Activated B cell treated with CpG ODN at 0.5 μM for 24 hours (primary cell): ENCODE measurements at regions not wholly inside any gene's neighbourhood (a gene's known extent, or its start where the extent isn't known, plus 50 kb on each side); places are given as distances from the start of the nearest gene placed in this dataset.

Experiments
- ATAC-seq: fragments of 200-7000 bp; cut with Tn5 transposase; one replicate; pipeline ENCODE4 v1.10.0; 2021; ENCODE audit warnings: low read depth, mild to moderate bottlenecking, moderate library complexity
- CTCF ChIA-PET: fragments of 350-600 bp; sonication (Branson Sonifier 250); formaldehyde crosslinking; loops from one replicate; lab custom pipeline; 2021; ENCODE audit warnings: antibody characterized with exemption; lab: Charles Lee
- POLR2A ChIA-PET: fragments of 350-600 bp; sonication (Branson Sonifier 250); formaldehyde crosslinking; loops from one replicate; lab custom pipeline; 2021; ENCODE audit warnings: antibody characterized with exemption; lab: Charles Lee
- DNase-seq: peaks from one replicate; pipeline ENCODE4 v3.0.0; 2022
- H3K27ac Mint-ChIP-seq: one replicate; pipeline ENCODE4 v1.8.0; 2020; ENCODE audit warnings: mixed read lengths
- H3K27me3 Mint-ChIP-seq: one replicate; pipeline ENCODE4 v1.8.0; 2021; ENCODE audit warnings: mixed read lengths
- H3K36me3 Mint-ChIP-seq: one replicate; pipeline ENCODE4 v1.8.0; 2021; ENCODE audit warnings: low read depth, mixed read lengths
- H3K4me1 Mint-ChIP-seq: one replicate; pipeline ENCODE4 v1.8.0; 2021; ENCODE audit warnings: mixed read lengths
- H3K4me3 Mint-ChIP-seq: one replicate; pipeline ENCODE4 v1.8.0; 2020; ENCODE audit warnings: mild to moderate bottlenecking, mixed read lengths
- H3K9me3 Mint-ChIP-seq: one replicate; pipeline ENCODE4 v1.8.0; 2020; ENCODE audit warnings: mixed read lengths
- intact Hi-C: fragments of 100-400 bp; cut with micrococcal nuclease; formaldehyde crosslinking; loops from one replicate; pipeline ENCODE4 v1.15.1; 2024
- TF ChIP-seq, protein P1 (sequence below): fragments of 200-600 bp; IDR thresholded peaks from one replicate; pipeline ENCODE4 v1.8.0; 2022; ENCODE audit warnings: antibody characterized with exemption, mild to moderate bottlenecking

DNA sequence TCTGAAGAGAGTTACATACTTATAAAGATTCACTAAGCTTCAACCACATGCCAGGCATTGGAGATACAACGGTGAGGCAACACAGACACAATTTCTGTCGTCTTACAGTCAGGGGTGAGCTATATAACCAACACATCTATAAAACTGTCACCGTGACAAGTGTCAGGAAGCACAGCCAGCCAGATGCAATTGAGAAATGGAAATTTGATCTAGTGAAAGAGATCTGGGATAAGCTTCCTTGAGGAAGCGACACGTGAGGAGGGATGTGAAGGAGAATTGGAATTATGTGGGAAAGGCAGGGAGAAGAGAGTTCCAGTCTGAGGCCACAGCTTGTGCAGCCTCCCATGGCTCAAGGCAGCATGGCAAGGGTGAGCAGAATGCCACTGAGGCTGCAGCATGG lies 50.9 kb upstream of the ZNF354B start:
- POLR2A ChIA-PET = no interaction called here
- Mint-ChIP-seq H3K4me3 (no peak overlapping the region), H3K27me3 (no peaks in the 10 kb centered on the region), H3K4me1 (no peaks in the 10 kb centered on the region), H3K27ac (no peak overlapping the region), H3K36me3 (no peaks in the 10 kb centered on the region), H3K9me3 (no peaks in the 10 kb centered on the region)
- no peak for ATAC-seq
- intact Hi-C loops = no loop called here
- no peak for DNase-seq
- TF ChIP-seq, protein P1, sequence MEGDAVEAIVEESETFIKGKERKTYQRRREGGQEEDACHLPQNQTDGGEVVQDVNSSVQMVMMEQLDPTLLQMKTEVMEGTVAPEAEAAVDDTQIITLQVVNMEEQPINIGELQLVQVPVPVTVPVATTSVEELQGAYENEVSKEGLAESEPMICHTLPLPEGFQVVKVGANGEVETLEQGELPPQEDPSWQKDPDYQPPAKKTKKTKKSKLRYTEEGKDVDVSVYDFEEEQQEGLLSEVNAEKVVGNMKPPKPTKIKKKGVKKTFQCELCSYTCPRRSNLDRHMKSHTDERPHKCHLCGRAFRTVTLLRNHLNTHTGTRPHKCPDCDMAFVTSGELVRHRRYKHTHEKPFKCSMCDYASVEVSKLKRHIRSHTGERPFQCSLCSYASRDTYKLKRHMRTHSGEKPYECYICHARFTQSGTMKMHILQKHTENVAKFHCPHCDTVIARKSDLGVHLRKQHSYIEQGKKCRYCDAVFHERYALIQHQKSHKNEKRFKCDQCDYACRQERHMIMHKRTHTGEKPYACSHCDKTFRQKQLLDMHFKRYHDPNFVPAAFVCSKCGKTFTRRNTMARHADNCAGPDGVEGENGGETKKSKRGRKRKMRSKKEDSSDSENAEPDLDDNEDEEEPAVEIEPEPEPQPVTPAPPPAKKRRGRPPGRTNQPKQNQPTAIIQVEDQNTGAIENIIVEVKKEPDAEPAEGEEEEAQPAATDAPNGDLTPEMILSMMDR = no peak
- CTCF ChIA-PET = no interaction called here

DNA sequence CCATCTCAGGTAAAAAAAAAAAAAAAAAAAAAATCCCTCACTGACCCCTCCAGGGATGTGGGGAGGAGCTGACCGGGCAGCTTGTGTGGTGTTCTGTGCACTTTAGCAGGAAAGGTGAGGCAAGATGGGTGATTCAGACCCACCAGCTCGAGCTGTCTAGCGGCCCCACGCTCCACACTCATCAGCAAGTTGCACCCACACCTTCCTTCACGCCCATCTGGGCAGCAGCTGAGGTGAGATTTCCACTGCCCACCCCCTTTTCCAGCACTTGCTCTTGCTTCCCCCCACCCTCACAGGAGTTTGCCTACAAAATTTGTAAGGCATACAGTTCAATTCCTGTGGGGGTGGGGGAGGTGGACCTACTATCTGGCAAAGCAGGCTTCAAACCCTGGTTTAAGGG lies 58.7 kb upstream of the ZNF354B start:
- Mint-ChIP-seq H3K4me3 (no peak overlapping the region), H3K36me3 (no peaks in the 10 kb centered on the region), H3K27me3 (peaks cover 2% of the 10 kb centered on the region), H3K4me1 (no peaks in the 10 kb centered on the region), H3K27ac (no peak overlapping the region), H3K9me3 (peaks cover 8% of the 10 kb centered on the region)
- ATAC-seq (no peak), DNase-seq (no peak)
- CTCF ChIA-PET = no interaction called here
- POLR2A ChIA-PET = interaction anchor here (0.6 kb wide), 1 partner anchor 475 kb away, joined by 3 read pairs; no protein-coding TSS in a partner anchor
- intact Hi-C loops = no loop called here
- TF ChIP-seq, protein P1 = no peak

DNA sequence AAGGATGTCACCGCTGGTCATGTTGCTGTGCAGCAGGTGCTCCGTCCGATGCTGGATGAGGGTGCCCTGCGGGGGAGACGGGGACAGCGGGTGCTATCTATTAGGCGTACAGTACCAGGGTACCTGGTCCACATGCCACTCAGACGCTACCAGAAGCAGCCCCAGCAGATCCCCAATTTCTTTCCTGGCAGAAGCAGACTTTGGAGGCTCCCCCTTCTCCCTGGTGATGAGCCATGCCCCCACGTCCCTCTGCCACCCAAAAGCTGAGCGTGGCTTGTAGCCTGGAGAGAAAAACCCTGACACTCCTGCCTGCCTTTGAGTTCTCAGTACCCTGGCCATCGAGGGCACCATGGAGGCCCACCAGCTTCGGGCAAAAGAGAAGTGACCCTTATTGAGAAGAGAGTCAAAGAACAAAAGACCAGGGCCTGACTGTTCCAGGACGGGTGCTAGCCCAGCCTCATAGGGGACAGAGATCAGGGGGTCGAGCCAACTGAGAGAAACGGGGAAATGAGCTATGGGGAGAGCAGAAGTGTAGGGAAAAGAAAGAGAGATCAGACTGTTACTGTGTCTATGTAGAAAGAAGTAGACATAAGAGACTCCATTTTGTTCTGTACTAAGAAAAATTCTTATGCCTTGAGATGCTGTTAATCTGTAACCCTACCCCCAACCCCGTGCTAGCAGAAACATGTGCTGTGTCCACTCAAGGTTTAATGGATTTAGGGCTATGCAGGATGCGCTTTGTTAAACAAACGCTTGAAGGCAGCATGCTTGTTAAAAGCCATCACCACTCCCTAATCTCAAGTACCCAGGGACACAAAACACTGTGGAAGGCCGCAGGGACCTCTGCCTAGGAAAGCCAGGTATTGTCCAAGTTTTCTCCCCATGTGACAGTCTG lies 62.0 kb upstream of the ZNF354B start:
- POLR2A ChIA-PET = no interaction called here
- TF ChIP-seq, protein P1 = no peak
- DNase-seq (no peak), ATAC-seq (no peak)
- CTCF ChIA-PET = no interaction called here
- Mint-ChIP-seq H3K27ac (no peak overlapping the region), H3K9me3 (peaks cover 8% of the 10 kb centered on the region), H3K36me3 (no peaks in the 10 kb centered on the region), H3K4me3 (no peak overlapping the region), H3K27me3 (peaks cover 2% of the 10 kb centered on the region), H3K4me1 (no peaks in the 10 kb centered on the region)
- intact Hi-C loops = no loop called here

DNA sequence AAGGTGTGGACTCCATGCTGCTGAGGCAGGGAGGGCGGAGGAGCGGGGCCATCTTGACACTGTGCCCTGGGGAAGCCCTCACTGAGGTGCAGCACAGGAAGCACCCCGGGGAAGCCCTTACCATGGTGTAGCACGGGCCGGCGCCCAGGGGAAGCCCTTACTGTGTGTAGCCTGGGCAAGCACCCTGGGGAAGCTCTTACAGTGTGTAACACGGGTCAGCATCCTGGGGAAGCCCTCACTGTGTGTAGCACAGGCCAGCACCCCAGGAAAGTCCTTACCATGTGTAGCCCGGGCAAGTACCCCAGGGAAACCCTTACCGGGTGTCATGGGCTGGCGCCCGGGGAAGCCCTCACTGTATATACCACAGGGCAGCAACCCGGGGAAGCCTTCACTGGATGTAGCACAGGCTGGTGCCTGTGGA lies 62.6 kb upstream of the ZNF354B start:
- peaks cover 2% of the 10 kb centered on the region for H3K27me3 Mint-ChIP-seq
- ChIA-PET POLR2A (no interaction called here), CTCF (no interaction called here)
- H3K4me3 Mint-ChIP-seq = no peak overlapping the region
- DNase-seq (no peak), ATAC-seq (no peak)
- H3K36me3 Mint-ChIP-seq = no peaks in the 10 kb centered on the region
- TF ChIP-seq, protein P1 = no peak
- intact Hi-C loops = no loop called here
- no peak overlapping the region for H3K27ac Mint-ChIP-seq
- peaks cover 7% of the 10 kb centered on the region for H3K9me3 Mint-ChIP-seq
- no peaks in the 10 kb centered on the region for H3K4me1 Mint-ChIP-seq

DNA sequence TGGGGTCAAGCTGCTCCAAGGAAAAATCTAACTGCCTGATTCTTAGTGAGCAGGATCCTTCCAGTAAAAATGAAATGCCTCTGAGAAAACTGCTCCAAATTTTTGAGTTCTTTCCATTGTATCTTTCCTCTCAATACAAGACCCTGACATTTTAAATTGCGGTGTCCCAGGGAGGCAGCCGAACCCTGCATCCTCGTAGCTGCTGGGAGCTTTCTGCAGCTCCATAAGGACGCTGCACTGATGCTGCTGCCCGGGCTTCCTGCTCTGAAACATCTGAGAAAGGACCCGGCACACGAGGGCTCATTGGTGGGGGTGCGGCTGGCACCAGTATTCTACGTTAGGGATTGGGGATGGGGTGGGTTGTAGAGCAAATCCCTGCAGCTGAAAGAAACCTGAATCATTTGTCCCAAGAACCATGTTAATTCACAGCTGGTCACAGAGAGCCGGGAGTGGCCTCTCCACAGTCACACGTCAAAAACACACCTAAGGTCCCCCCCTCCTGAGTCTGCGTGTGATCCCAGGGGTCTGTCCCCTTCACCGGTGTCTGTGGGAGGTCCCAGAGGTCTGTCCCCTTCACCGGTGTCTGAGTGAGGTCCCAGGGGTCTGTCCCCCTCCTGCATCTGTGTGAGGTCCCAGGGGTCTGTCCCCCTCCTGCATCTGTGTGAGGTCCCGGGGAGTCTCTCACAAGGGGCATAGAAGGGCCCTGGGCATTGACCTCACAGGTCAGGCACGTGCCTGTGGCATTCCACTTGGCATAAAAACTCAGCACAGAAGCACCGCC lies 63.4 kb upstream of the ZNF354B start:
- ATAC-seq (no peak), DNase-seq (no peak)
- no peaks in the 10 kb centered on the region for H3K36me3 Mint-ChIP-seq
- no peak overlapping the region for H3K4me3 Mint-ChIP-seq
- ChIA-PET CTCF (no interaction called here), POLR2A (interaction anchor here (0.6 kb wide), 1 partner anchor 373 kb away, joined by 3 read pairs; no protein-coding TSS in a partner anchor)
- TF ChIP-seq, protein P1 = no peak
- H3K27ac Mint-ChIP-seq = no peak overlapping the region
- H3K9me3 Mint-ChIP-seq = peaks cover 3% of the 10 kb centered on the region
- intact Hi-C loops = no loop called here
- no peaks in the 10 kb centered on the region for H3K4me1 Mint-ChIP-seq
- peaks cover 2% of the 10 kb centered on the region for H3K27me3 Mint-ChIP-seq
